PC-9 (cell line): ENCODE measurements at regions not wholly inside any gene's neighbourhood (a gene's known extent, or its start where the extent isn't known, plus 50 kb on each side); places are given as distances from the start of the nearest gene placed in this dataset.

ENCODE experiments used
- CTCF ChIP-seq: fragments of 200-600 bp; sonication (generic); conservative IDR thresholded peaks from 2 replicates; pipeline ENCODE4 v1.6.1; 2017; ENCODE audit warnings: mixed run types, antibody characterized with exemption, mild to moderate bottlenecking, moderate library complexity
- EZH2 ChIP-seq: fragments of 200-600 bp; sonication (generic); IDR thresholded peaks from 2 replicates; pipeline ENCODE4 v1.8.0; 2017; ENCODE audit warnings: antibody characterized with exemption, low read depth

GRCh38 chr1:59156051-59156450 lies 140.8 kb upstream of the FGGY start:
- TF ChIP-seq CTCF (no peak), EZH2 (no peak)
